Fibroblast of skin of right quadriceps (primary cell): ENCODE measurements at regions not wholly inside any gene's neighbourhood (a gene's known extent, or its start where the extent isn't known, plus 50 kb on each side); places are given as distances from the start of the nearest gene placed in this dataset.
"Not testable (repeated sequence)": the region's sequence is repeated elsewhere in the genome, so short reads cannot be mapped to it uniquely, and the experiment has no call there.

ENCODE experiments used
- DNase-seq: peaks from one replicate; pipeline ENCODE4 v3.0.0-alpha.2; 2013

DNA sequence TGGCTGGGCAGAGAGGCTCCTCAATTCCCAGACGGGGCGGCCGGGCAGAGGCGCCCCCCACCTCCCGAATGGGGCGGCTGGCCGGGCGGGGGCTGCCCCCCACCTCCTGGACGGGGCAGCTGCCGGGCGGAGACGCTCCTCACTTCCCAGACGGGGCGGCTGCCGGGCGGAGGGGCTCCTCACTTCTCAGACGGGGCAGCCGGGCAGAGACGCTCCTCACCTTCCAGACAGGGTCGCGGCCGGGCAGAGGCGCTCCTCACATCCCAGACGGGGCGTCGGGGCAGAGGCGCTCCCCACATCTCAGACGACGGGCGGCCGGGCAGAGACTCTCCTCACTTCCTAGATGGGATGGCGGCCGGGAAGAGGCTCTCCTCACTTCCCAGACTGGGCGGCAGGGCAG lies 214.1 kb downstream of the SOX2 start:
- not testable (repeated sequence) for DNase-seq

DNA sequence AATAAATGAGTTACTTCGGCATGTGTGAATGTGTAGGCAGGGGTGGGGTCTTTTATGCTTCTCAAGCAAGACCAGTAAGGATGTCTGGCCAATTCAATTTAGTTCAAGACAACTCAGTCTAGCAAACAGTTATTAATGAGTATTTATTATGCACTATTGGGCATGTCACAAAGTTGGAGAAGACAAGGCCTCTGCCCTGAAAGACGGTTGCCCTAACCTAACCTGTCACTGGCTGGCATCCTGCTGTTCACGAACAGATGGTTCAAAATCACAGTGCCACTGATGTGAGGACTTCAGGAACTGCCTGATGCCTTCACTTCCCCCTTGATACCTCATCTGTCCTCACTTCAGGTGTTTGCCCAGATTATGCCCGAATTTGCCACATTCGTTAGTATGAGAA lies 217.8 kb downstream of the SOX2 start:
- no peak for DNase-seq

DNA sequence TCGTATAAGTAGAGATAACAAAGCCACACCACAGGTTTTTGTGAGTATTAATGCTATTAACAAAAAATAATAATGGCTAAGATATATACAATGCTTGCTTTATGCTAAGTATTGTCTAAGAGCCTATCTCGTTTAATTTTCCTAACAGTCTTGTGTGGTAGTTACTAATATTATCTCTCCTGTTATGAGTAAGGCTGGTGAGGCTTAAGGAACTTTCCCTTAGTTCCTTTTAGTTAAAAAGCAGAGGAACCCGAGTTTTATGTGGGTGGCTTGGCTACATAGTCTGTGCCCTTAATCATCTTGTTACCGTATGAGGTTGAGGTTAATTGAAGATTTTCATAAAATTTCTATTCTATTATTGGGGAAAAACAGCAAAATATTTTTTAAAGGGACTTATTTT lies 218.4 kb downstream of the SOX2 start:
- no peak for DNase-seq

DNA sequence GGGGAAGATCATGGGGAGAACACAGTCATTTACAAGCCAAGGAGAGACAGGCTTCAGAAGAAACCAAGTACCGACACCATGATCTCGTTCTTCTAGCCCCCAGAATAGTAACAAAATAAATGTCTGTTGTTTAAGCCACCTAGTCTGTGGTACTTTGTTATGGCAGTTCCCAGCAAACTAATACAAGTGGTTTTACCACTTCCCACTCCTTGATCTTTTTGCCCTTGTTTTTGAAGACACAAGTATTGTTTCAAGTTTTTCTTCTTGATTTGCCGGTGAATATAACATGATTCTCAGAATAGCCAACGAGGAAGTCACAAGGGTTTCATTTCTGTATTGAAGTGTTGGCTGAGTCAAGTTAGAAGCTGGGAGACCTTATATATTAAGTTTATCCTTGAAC lies 220.3 kb downstream of the SOX2 start:
- DNase-seq, result no peak

DNA sequence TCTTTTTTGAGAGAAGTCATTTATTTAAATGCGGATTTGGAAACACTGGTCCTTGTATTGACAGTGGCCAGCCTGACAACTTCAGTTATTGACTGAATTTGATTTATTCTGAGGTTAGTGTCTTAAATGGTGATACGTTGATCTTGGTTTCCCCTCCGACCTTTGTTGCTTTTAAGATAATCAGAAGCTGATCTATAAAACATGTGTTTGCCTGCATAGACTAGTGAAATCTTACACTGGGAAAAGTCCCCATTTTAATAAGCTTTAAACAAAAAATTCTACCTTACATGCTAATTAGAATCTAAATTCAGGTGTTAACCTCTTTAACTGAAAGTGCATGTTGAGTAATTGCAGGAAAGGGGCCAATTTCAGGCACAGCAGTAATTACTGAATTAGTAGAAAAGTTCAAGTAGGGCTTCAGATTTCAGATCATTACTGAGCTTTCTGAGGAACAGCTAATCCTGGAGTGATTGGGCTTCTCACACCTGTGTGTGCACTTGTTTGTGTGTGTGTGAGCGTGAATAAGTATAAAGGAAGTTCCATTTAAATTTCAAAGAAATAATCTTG lies 221.4 kb downstream of the SOX2 start:
- no peak for DNase-seq

DNA sequence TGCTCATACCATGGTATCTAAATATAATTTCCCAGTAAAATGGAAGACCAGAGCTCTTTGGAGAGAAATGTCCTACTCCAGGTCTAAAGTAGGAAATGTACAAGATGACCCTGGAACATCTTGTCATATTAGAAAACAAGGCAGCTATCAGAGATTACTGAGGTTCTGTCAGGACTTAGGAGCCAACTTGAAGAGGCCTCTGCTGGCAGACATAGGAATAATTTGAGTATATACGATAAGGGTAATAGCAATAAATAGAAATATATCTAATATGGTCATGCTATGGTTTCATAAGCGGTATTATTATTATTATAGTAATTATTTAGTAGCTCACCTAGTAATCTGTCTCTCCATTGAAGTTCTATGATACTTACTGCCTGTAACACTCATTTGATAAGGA lies 224.2 kb downstream of the SOX2 start:
- no peak for DNase-seq

DNA sequence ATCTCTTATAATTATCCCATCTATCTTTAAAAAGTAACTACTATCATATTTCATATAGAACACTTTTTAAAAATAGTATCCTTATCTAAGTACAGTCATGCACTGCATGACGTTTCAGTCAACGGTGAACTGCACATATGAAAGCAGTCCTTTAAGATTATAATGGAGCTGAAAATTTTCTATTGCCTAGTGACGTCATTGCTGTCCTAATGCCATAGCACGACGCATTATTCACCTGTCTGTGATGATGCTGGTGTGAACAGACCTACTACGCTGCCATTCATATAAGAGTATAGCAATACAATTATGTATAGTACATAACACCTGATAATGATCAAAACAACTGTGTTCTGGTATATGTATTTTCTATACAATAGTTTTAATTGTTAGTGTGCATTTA lies 225.0 kb downstream of the SOX2 start:
- no peak for DNase-seq

DNA sequence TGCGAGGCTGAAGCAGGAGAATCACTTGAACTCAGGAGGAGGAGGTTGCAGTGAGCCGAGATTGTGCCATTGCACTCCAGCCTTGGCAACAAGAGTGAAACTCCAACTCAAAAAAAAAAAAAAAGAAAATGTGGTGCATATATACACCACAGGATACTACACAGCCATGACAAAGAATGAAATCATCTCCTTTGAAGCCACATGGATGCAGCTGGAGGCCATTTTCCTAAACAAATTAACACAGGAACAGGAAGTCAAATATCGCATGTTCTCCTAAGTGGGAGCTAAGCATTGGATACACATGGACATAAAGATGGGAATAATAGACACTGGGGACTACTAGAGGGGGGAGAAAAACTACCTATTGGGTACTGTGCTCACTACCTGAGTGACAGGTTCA lies 226.9 kb downstream of the SOX2 start:
- not testable (repeated sequence) for DNase-seq

DNA sequence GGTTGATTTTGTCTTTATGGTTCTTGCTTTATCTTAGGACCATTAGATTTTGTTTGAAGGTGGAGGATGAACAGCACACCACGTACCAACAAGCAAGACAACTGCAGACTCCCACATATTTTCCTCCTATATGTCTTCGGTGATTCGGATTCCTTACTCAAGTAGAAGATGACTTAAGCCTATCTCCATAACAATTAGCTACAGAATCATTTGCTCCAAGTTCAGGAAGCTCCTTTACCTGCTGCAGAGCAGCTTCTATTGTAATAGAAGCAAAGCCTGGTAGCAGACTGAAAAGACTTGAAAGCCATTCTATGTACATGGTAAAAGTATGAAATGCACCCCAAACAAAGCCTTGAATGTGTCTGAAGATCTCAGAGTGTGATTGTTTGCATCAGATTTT lies 229.0 kb downstream of the SOX2 start:
- no peak for DNase-seq

DNA sequence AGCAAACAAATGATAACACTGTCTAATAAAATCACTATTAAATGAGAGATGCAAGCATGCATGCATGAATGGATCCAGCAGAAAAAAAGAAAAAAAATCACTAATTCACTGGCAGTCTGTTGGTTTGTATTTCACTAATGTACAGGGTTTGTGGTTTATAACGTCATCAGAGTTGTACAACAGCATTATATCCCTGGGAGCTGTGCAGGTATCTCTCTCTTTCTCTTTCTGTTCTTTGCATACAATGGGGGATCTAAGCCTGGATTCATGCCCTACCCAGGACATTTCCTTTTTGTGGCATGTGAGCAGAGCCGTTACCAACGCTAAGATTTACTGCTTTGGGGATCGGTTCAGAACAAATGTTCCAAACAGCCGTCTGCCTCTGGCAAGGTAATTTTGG lies 229.5 kb downstream of the SOX2 start:
- no peak for DNase-seq

DNA sequence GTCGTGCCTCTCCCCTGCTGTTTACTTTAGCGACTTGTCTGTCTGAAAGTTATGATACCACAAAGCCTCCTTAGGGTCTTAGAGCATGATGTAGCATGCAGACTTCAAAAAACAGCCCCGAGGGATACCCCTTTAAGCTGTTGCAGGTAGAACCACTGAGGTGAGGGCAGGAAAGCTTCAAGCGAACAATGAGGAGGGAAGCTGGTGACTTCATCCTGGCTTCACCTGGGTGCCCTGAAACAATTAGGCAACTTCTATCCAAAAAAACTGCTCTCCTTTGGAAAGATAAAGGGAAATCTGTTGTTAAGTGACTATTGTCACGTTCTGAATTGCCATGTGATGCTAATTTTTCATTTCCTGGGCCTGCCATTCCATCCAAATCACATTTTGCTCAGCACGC lies 231.6 kb downstream of the SOX2 start:
- no peak for DNase-seq

DNA sequence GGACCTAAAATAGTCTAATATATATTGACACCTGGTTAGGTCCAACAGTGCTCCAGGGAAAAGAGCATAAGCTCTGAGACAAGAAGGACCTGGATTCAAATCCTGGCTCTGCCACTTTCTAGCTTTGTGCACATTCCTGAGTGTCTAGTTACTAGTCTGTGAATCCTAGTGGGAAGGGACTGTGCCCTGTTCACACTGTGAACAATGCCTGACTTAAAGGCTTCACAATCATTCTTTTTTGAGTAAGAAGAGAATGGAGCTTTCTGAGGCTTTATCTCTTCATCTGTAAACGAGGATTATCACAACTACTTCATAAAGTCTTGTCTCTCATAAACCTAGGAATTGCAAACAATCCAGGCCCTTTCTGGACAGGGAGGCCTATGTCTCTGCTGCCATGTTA lies 235.9 kb downstream of the SOX2 start:
- no peak for DNase-seq

DNA sequence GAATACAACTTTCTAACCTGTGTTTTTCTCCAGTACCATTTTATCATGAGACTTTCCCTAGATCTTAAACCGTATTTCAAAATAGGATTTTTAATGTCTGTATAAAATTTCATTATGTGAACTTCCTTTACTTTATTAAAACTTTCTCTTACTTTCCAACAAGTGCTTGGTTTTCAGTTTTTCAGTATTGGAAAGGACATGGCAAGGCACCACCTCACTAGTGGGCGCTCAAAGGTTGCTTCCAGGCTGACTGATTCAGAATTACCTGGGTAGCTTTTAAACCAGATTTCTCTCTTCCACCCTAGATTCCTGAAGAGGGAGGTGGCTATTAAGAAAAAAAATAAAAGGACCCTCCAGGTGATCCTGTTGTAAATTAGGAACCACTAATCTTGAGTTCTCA lies 236.6 kb downstream of the SOX2 start:
- no peak for DNase-seq

DNA sequence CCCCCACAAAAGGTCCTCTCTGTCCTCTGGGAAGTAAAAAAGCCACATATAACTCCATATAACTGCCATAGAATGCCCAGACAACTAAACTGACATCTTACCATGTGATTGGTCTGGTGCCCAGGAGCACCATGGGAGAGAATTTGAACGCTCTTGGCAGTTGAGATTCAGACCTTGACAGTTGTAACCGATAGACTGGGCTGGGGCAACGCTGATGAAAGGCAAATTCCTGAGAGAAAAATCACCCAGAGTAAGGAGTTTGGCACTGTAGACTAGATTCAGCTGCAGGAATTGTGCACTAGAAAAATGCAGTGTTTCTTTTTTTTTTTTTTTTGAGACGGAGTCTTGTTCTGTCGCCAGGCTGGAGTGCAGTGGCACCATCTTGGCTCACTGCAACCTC lies 240.5 kb downstream of the SOX2 start:
- DNase-seq, result peak; percentile 6

DNA sequence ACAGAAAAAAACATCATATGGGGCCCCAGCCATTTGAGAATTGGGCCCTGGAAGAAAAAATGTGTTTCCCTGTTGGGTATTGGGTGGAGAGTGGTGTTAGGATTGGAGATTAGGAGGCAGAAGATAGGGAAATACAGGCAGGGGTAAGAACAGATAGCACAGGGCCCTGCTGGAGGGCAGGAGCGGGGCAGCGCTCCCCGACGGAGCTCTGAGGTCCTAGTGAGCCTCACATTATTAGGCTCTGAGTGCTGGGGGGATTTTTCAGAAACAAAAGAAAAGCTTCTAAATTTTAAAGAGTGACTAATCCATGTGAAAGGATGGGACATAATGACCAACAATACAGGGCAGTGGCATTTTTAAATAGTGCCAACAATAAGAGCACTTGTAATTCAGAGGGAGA lies 241.2 kb downstream of the SOX2 start:
- no peak for DNase-seq

DNA sequence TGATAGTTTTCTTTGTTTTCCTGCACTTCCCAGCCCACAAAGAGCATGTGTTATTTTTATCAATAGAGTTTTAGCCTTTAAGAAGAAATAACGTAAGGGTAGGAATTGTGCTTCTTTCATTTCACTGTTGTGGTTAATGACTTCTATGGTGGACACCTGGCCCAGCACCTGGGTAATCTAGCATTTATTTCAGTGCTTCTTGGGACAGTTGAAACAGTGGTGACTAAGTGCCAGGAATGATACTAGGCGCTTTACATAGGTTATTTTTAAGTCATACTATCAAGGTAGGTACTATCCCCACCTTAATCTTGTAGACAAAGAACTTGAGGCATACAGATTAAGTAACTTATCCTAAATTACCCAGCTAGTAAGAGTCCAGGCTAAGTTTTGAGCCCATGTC lies 243.8 kb downstream of the SOX2 start:
- DNase-seq, result no peak

DNA sequence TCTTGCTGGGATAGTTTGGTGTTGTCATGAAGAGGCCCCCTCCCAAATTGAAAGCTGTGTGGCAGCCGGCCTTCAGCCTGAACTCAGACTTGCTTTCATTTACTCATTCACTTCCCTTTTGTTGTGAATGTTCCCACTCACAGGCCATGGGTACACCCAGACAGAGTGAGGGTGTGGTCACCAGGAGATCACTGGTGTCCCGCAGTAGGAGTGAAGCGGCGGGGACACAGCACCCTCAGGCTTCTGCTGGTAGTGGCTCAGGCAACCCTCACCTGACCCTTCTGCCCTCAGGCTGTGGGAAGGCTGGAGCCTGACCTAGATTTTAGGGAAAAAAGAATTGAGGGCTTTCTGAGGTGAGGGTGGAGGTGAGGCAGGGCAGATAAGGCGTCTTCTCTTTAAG lies 244.4 kb downstream of the SOX2 start:
- no peak for DNase-seq

DNA sequence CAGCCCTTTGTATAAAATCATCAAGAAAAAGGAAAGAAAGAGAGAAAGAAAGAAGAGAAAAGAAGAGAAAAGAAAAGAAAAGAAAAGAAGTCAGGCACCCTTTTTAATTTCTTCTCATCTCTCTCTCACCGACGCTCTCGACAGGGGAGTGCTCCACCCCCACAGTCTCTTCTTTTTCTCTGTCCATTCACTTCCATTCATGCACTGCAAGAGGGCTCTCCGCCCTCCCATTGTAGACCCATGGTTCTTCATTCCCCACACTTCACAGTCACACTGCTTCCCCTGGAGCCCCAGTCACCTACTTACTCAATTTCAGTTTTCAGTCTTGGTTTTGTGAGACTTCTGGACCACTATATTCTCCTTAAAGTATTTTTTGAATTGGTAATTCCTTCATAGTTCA lies 254.7 kb downstream of the SOX2 start:
- no peak for DNase-seq

DNA sequence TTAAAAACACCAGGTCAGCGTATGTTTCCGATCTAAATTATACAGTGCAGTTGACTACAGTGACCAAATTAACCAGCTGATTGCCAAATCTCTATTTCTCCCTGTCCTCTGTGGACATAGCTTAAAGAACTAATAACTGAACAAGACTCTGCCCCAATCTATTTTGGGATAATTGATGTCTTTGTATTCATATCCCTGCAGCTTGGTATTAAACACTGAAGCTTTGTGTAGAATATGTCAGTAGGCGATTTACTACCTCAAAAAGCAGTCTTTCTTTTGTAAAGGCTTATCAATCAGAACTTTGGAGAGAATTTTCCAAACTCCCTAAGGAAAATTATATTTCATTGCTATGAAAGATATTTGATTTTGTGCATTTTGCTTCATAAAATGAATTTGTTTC lies 258.2 kb downstream of the SOX2 start:
- DNase-seq, result no peak

DNA sequence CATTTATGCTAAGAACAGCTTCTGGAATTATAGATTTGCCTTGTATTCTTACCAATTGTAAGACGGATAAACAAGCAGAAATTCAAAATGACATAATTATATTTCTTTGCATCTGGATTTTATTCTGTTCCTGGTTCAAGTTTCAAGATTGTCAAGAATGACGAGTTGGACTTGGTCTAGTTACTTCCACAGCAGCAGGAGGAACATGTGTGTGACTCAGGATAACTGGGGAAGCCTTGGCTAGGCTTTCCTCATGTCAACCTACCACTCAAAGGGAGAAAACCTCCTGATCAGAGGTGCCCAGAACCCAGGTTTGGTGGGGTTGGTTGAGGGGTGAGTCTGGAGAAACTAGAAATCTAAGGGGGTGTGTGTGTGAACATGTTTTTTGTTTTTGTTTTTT lies 259.7 kb downstream of the SOX2 start:
- no peak for DNase-seq

DNA sequence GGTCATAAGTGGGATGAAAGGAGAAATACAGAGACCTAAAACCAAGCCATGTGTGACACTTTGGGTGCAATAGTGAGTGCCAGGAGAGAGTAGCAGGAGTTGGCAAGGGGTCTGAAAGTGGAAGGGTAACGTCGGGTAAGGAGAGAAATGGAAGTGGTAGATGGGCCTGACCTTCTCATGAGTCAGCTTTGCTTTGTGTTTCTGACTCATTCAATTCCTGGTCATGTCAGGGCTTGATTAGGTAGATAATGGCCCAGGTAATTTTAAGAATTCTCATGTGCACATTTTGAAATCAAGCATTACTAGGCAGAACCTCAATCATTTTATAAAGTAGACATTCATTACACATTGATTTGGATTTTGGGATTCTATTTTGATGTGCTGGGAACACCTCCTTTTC lies 262.5 kb downstream of the SOX2 start:
- no peak for DNase-seq

DNA sequence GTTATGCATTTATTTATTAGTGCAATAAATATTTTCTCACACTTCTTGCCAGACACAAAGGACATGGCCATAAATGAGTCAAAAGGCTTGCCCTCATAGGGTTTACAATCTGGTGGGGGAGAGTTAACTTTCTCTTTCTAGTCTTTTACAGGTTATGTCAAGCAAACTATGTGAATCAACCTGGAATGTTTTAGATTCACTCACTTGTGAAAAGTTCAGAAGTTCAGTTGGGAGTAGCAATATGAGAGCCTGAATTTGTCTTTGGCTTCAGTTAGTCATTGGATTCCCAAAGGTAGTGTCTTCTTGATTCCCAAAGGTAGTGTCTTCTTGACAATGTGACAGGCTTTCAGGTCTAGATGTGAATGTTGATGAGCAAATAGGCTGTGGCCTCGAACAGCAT lies 264.8 kb downstream of the SOX2 start:
- DNase-seq, result no peak

DNA sequence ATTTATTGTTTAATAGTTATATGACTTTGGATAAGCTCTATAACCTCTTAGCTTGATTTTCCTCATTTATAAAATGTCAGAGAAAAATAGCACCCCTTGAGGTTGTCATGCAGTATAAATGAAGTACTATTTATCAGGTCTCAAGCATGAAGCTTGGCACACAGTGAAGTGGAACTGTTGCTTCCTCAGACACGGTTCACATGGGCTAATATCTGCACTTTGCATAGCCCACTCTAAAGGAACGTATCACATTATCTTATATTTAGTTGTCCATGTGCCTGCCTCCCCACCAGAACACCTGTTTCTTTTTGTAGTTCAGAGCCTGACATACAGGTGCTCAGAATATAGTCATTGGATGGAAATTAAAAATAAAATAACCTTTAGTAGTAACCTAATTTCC lies 273.7 kb downstream of the SOX2 start:
- DNase-seq, result no peak

DNA sequence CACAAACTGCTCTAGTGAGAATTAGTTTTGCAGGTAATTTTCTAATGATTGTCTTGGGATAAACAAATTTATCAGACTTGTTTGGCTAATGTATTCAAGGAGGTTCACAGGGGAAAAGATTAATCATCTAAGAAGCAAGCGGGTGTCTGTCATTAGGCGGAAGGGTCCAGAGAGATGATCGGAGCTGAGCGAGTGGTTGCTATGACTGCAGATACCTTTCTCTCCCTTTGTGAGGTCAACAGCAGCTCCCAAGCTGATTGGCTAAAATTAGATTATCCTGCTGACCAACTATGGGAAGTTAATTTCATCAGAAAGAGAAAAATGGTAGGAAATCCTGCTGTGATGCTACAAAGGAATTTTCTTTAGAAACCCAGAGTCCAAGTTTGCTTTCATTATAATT lies 276.0 kb downstream of the SOX2 start:
- no peak for DNase-seq

DNA sequence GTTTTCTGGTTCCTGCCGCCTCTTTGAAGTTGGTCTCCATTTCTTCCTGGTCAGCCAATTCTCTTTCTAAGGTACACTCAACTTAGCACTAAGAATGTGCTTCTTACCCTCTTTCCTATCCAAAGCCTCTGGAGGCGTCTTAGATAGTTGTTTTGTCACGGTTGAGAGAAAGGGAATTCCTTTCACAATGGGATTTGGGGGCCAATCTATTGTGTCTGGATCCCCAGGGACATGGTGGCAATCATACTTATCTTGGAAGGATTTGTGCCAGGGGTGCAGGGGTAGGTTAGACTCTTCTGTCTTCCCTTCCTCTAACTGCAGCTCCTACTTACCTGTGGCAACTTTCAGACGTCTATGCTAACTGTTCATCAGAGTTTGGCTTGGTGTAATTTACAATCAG lies 287.1 kb downstream of the SOX2 start:
- no peak for DNase-seq

DNA sequence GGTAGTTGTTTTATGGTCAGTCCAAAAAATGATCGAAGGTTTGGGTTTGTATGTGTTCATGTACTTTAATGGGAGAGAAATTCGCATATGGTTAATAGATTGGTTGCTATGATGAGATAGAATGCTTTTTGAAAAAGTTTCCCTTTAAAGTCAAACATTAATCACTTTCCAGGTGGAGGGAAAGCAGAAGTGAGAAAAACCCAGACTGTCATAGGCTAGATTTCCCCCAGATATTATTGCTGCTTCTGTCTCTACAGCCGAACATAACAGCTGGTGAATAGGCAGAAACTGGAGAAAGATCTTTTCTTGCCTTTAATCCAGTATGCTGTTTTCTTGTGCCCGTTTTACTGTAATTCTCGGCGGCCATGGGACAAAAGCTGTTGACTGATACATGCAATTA lies 287.6 kb downstream of the SOX2 start:
- DNase-seq, result no peak
